ENCODE measurements at regions not wholly inside any gene's neighbourhood (a gene's known extent, or its start where the extent isn't known, plus 50 kb on each side); places are given as distances from the start of the nearest gene placed in this dataset.
"Not testable (repeated sequence)": the region's sequence is repeated elsewhere in the genome, so short reads cannot be mapped to it uniquely, and the experiment has no call there.

DNA sequence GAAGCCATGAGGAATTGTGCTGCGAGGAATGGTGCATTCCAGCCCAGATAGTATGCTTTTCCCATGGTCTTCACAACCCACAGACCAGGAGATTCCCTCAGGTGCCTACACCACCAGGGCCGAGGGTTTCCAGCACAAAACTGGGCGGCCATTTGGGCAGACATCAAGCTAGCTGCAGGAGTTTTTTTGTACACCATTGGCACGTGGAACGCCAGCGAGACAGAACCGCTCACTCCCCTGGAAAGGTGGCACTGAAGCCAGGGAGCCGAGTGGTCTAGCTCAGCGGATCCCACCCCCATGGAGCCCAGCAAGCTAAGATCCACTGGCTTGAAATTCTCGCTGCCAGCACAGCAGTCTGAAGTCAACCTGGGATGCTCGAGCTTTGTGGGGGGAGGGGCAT is 228.6 kb upstream of the SLC30A5 start:
- H3K36me3 ChIP-seq (ENCODE audit: control insufficient read depth in 5 of 5, insufficient read depth in 5 of 5, low read length in 5 of 5); H3K4me3 ChIP-seq (ENCODE audit: low read depth in 1 of 5, low read length in 5 of 5); H3K9ac ChIP-seq (ENCODE audit: low read length in 5 of 5); H3K27ac ChIP-seq (ENCODE audit: low read depth, low read length); H3K27me3 ChIP-seq (ENCODE audit: control insufficient read depth in 5 of 5, insufficient read depth in 4 of 5, low read length in 5 of 5); H3K9me3 ChIP-seq (ENCODE audit: control insufficient read depth in 5 of 5, low read length in 5 of 5); H3K4me1 ChIP-seq (ENCODE audit: control insufficient read depth in 5 of 5, insufficient read depth in 5 of 5, low read length in 5 of 5): not testable (repeated sequence)

DNA sequence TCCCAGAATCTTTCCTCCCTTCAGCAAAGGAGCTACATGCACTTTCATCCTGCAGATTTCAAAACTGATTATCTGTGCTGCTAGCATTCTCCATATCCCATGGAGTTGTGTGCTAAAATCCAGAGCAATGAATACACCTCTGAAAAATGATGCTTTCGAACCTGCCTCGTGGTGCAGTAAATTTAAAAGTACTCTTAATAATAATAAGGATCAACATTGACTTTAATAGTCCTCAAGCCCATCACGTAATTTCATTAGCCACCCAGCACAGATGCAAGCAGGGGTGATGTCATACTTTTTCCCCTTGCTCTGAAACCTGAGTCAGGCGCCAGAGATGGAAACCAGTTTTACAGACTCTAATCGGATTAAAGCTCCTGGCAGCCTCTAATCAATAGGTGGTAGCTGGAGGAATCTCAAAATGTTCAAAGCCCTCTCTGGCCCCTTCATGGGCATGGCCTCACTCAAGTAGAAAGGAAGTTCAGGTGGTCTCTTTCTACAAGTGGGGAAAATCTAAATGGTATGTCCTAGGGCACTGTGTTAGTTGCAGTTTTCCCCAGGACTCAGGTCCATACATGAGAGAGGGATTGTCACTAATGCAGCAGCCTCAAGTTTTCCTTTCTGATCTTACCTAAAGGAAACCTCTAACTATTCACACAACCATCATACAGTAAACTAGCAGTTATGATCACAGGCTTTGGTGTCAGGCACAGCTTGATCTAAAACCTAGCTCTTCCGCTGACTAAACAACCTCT is 221.6 kb upstream of the SLC30A5 start:
- Histone ChIP-seq H3K27me3 (ENCODE audit: control insufficient read depth in 5 of 5, insufficient read depth in 4 of 5, low read length in 5 of 5) (no peaks in the 10 kb centered on the region), H3K27ac (ENCODE audit: low read depth, low read length) (no peak overlapping the region), H3K4me3 (ENCODE audit: low read depth in 1 of 5, low read length in 5 of 5) (no peak overlapping the region), H3K4me1 (ENCODE audit: control insufficient read depth in 5 of 5, insufficient read depth in 5 of 5, low read length in 5 of 5) (no peaks in the 10 kb centered on the region), H3K9ac (ENCODE audit: low read length in 5 of 5) (no peak overlapping the region), H3K9me3 (ENCODE audit: control insufficient read depth in 5 of 5, low read length in 5 of 5) (no peaks in the 10 kb centered on the region), H3K36me3 (ENCODE audit: control insufficient read depth in 5 of 5, insufficient read depth in 5 of 5, low read length in 5 of 5) (no peaks in the 10 kb centered on the region)

DNA sequence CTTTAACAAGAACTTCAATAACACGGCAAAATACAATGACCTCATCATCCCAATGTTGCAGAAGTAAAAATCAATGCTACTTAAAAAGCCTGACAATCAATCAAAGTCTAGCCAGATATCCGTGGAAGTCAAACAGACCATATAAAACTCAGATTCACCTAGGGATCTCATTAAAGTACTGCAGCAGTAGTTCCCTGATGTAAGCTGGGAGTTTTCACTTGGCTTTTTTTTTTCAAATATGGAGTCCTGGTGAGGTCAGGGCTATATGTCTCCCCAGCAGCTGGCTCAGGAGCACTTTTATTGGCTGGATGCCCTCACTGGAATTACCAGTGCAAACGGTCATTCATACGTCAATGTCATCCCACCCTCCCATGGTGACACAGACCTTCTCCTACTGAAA is 220.6 kb upstream of the SLC30A5 start:
- no peaks in the 10 kb centered on the region for H3K9me3 ChIP-seq (ENCODE audit: control insufficient read depth in 5 of 5, low read length in 5 of 5)
- H3K4me3 ChIP-seq (ENCODE audit: low read depth in 1 of 5, low read length in 5 of 5): no peak overlapping the region
- no peaks in the 10 kb centered on the region for H3K4me1 ChIP-seq (ENCODE audit: control insufficient read depth in 5 of 5, insufficient read depth in 5 of 5, low read length in 5 of 5)
- H3K27me3 ChIP-seq (ENCODE audit: control insufficient read depth in 5 of 5, insufficient read depth in 4 of 5, low read length in 5 of 5): no peaks in the 10 kb centered on the region
- no peaks in the 10 kb centered on the region for H3K36me3 ChIP-seq (ENCODE audit: control insufficient read depth in 5 of 5, insufficient read depth in 5 of 5, low read length in 5 of 5)
- no peak overlapping the region for H3K27ac ChIP-seq (ENCODE audit: low read depth, low read length)
- no peak overlapping the region for H3K9ac ChIP-seq (ENCODE audit: low read length in 5 of 5)

DNA sequence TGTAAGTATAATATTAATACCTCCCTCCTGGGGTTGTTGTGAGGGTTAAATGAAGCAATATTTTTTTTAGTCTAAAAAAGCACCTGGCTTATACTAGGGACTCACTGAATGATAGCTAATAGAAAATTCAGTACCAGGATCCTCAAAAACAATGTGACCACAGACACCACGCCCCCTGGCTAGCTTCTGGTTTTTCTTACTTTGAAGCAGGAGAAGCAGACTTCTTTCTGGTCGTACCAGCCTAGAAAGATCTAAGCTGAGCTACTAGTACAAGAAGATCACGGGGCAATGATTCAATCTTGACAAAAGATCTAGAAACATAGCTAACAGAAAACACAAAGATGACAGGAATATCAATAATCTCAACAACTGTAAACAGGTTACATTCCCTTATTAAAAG is 218.5 kb upstream of the SLC30A5 start:
- H3K4me1 ChIP-seq (ENCODE audit: control insufficient read depth in 5 of 5, insufficient read depth in 5 of 5, low read length in 5 of 5): no peaks in the 10 kb centered on the region
- H3K9ac ChIP-seq (ENCODE audit: low read length in 5 of 5): no peak overlapping the region
- H3K27ac ChIP-seq (ENCODE audit: low read depth, low read length): no peak overlapping the region
- no peaks in the 10 kb centered on the region for H3K36me3 ChIP-seq (ENCODE audit: control insufficient read depth in 5 of 5, insufficient read depth in 5 of 5, low read length in 5 of 5)
- no peaks in the 10 kb centered on the region for H3K9me3 ChIP-seq (ENCODE audit: control insufficient read depth in 5 of 5, low read length in 5 of 5)
- H3K4me3 ChIP-seq (ENCODE audit: low read depth in 1 of 5, low read length in 5 of 5): no peak overlapping the region
- no peaks in the 10 kb centered on the region for H3K27me3 ChIP-seq (ENCODE audit: control insufficient read depth in 5 of 5, insufficient read depth in 4 of 5, low read length in 5 of 5)

DNA sequence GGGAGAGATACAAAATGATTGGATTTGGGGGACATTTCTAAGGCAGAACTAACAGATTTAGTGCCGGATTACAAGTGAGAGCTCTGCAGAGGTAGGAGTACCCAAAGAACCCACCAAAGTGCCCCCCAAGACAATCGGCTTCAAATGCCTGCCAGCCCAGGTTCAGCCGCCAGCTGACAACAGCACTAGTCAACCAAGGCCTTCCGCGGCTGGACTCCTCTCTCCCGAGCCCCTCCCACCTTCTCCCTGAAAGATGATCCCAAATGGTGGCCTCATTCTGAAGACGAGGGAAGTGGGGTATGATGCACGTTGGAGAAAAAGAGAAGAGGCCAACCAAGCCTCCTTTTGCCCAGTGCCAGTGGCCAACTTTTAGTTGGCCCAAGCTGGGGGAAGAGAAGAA is 210.4 kb upstream of the SLC30A5 start:
- H3K9ac ChIP-seq (ENCODE audit: low read length in 5 of 5): no peak overlapping the region
- H3K9me3 ChIP-seq (ENCODE audit: control insufficient read depth in 5 of 5, low read length in 5 of 5): no peaks in the 10 kb centered on the region
- no peaks in the 10 kb centered on the region for H3K4me1 ChIP-seq (ENCODE audit: control insufficient read depth in 5 of 5, insufficient read depth in 5 of 5, low read length in 5 of 5)
- no peaks in the 10 kb centered on the region for H3K36me3 ChIP-seq (ENCODE audit: control insufficient read depth in 5 of 5, insufficient read depth in 5 of 5, low read length in 5 of 5)
- H3K4me3 ChIP-seq (ENCODE audit: low read depth in 1 of 5, low read length in 5 of 5): no peak overlapping the region
- no peak overlapping the region for H3K27ac ChIP-seq (ENCODE audit: low read depth, low read length)
- no peaks in the 10 kb centered on the region for H3K27me3 ChIP-seq (ENCODE audit: control insufficient read depth in 5 of 5, insufficient read depth in 4 of 5, low read length in 5 of 5)

DNA sequence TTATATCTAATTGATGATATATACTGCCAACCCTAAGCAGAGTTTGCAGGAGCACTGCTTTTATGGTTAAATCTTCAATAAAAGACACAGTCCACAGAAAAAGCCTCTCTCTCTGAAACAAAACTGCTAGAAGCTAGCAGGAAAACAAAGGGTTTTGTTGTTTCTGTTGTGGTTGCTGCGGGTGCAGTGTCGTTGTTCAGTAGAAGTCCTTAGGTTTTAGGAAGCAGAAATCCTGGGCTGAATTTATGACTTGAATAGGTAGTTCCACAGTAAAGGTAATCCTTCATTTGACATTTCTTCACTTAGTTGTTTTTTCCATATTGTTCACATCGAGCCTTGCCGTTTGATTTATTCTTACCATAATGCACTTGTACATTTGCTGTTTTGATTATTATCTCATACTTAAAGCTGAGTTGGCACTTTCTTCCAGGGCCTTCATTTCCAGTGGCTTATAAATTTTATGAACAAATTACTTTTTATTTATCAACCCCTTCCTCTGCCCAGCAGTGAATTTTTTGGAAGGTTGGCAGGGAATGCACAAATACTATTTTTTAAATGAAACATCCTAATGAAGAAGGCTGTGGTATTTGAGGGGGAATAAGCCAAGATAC is 209.6 kb upstream of the SLC30A5 start:
- Histone ChIP-seq H3K27ac (ENCODE audit: low read depth, low read length) (no peak overlapping the region), H3K4me3 (ENCODE audit: low read depth in 1 of 5, low read length in 5 of 5) (no peak overlapping the region), H3K9me3 (ENCODE audit: control insufficient read depth in 5 of 5, low read length in 5 of 5) (no peaks in the 10 kb centered on the region), H3K9ac (ENCODE audit: low read length in 5 of 5) (no peak overlapping the region), H3K4me1 (ENCODE audit: control insufficient read depth in 5 of 5, insufficient read depth in 5 of 5, low read length in 5 of 5) (no peaks in the 10 kb centered on the region), H3K27me3 (ENCODE audit: control insufficient read depth in 5 of 5, insufficient read depth in 4 of 5, low read length in 5 of 5) (no peaks in the 10 kb centered on the region), H3K36me3 (ENCODE audit: control insufficient read depth in 5 of 5, insufficient read depth in 5 of 5, low read length in 5 of 5) (no peaks in the 10 kb centered on the region)

DNA sequence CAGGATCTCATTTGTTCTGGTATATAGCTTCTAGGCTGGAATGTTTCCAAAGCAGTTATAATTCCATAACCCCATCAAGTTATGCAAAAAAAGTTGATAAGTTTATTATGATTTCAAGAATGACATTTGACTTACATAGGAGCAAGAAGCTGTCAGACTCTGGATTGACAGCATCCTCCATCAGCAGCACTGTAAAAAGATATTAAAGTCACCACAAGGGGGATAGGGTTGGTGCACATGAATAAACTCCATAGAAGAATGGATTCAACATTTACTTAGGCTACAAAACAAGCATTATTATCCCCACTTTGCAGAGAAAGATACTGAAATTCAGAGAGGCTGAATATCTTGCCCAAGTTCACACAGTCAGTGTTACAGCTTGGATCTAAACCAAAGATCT is 208.9 kb upstream of the SLC30A5 start:
- Histone ChIP-seq H3K36me3 (ENCODE audit: control insufficient read depth in 5 of 5, insufficient read depth in 5 of 5, low read length in 5 of 5) (no peaks in the 10 kb centered on the region), H3K27ac (ENCODE audit: low read depth, low read length) (no peak overlapping the region), H3K9ac (ENCODE audit: low read length in 5 of 5) (no peak overlapping the region), H3K27me3 (ENCODE audit: control insufficient read depth in 5 of 5, insufficient read depth in 4 of 5, low read length in 5 of 5) (no peaks in the 10 kb centered on the region), H3K9me3 (ENCODE audit: control insufficient read depth in 5 of 5, low read length in 5 of 5) (no peaks in the 10 kb centered on the region), H3K4me3 (ENCODE audit: low read depth in 1 of 5, low read length in 5 of 5) (no peak overlapping the region), H3K4me1 (ENCODE audit: control insufficient read depth in 5 of 5, insufficient read depth in 5 of 5, low read length in 5 of 5) (no peaks in the 10 kb centered on the region)

DNA sequence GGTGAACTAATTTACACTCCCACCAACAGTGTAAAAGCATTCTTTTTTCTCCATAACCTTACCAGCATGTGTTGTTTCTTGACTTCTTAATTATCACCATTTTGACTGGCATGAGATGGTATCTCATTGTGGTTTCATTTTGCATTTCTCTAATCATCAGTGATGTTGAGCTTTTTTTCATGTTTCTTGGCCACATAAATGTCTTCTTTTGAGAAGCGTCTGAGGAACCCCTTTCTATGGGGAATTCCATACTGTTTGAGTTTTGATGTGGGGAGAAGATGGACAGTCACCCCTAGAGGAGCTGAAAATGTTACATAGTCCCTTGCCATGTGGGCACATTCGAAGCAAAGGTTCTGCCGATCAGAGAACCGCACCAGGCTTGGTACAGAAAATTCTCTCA is 207.0 kb upstream of the SLC30A5 start:
- Histone ChIP-seq H3K4me3 (ENCODE audit: low read depth in 1 of 5, low read length in 5 of 5) (no peak overlapping the region), H3K4me1 (ENCODE audit: control insufficient read depth in 5 of 5, insufficient read depth in 5 of 5, low read length in 5 of 5) (no peaks in the 10 kb centered on the region), H3K9me3 (ENCODE audit: control insufficient read depth in 5 of 5, low read length in 5 of 5) (no peaks in the 10 kb centered on the region), H3K27me3 (ENCODE audit: control insufficient read depth in 5 of 5, insufficient read depth in 4 of 5, low read length in 5 of 5) (no peaks in the 10 kb centered on the region), H3K36me3 (ENCODE audit: control insufficient read depth in 5 of 5, insufficient read depth in 5 of 5, low read length in 5 of 5) (no peaks in the 10 kb centered on the region), H3K27ac (ENCODE audit: low read depth, low read length) (no peak overlapping the region), H3K9ac (ENCODE audit: low read length in 5 of 5) (no peak overlapping the region)

DNA sequence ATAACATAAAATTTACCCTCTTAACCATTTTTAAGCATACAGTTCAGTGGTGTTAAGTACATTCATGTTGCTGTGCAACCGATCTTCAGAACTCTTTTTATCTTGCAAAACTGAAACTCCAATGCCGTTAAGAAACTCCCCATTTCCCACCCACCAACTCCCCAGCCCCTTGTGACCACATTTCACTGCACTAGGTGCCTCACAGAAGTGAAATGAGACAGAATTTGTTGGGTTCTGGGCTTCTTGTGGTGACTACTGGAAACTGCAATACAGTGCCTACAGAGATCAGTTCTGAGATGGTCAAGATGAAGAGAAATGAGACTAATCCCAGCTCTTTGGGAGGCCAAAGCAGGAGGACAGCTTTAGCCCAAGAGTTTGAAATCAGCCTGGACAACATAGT is 202.1 kb upstream of the SLC30A5 start:
- H3K36me3 ChIP-seq (ENCODE audit: control insufficient read depth in 5 of 5, insufficient read depth in 5 of 5, low read length in 5 of 5): no peaks in the 10 kb centered on the region
- H3K27me3 ChIP-seq (ENCODE audit: control insufficient read depth in 5 of 5, insufficient read depth in 4 of 5, low read length in 5 of 5): no peaks in the 10 kb centered on the region
- H3K9ac ChIP-seq (ENCODE audit: low read length in 5 of 5): no peak overlapping the region
- H3K9me3 ChIP-seq (ENCODE audit: control insufficient read depth in 5 of 5, low read length in 5 of 5): no peaks in the 10 kb centered on the region
- no peaks in the 10 kb centered on the region for H3K4me1 ChIP-seq (ENCODE audit: control insufficient read depth in 5 of 5, insufficient read depth in 5 of 5, low read length in 5 of 5)
- no peak overlapping the region for H3K27ac ChIP-seq (ENCODE audit: low read depth, low read length)
- no peak overlapping the region for H3K4me3 ChIP-seq (ENCODE audit: low read depth in 1 of 5, low read length in 5 of 5)

DNA sequence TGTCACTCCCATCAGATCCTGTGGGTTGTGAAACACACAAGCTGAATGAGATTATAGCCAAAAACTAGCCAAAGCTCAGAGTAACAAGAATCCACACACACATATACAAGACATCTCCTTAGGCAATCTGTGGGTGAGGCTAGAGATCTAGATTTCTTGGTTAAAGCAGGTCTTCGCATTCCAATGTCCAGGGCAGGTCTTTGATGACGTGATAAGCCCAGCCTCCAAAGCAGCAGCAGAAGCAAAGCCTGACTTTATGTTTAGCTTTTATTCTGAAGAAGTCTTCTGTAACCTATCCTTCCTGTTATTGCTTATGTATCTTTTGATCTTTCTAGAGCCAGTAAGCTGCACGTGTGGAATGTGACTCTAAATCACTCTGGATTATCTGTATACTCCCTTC is 199.1 kb upstream of the SLC30A5 start:
- Histone ChIP-seq H3K36me3 (ENCODE audit: control insufficient read depth in 5 of 5, insufficient read depth in 5 of 5, low read length in 5 of 5) (no peaks in the 10 kb centered on the region), H3K9me3 (ENCODE audit: control insufficient read depth in 5 of 5, low read length in 5 of 5) (no peaks in the 10 kb centered on the region), H3K27me3 (ENCODE audit: control insufficient read depth in 5 of 5, insufficient read depth in 4 of 5, low read length in 5 of 5) (no peaks in the 10 kb centered on the region), H3K27ac (ENCODE audit: low read depth, low read length) (no peak overlapping the region), H3K4me3 (ENCODE audit: low read depth in 1 of 5, low read length in 5 of 5) (no peak overlapping the region), H3K9ac (ENCODE audit: low read length in 5 of 5) (no peak overlapping the region), H3K4me1 (ENCODE audit: control insufficient read depth in 5 of 5, insufficient read depth in 5 of 5, low read length in 5 of 5) (peaks cover 0 to 9% (median 4%) of the 10 kb centered on the region in 5 donors)

Data from subcutaneous abdominal adipose tissue (tissue), 5 donors.